ENCODE measurements at regions not wholly inside any gene's neighbourhood (a gene's known extent, or its start where the extent isn't known, plus 50 kb on each side); places are given as distances from the start of the nearest gene placed in this dataset.

- TF ChIP-seq HINFP (tag; conservative IDR thresholded peaks at IDR 0.05; ENCODE audit: low read depth), result no peak
- TF ChIP-seq ZNF384 (IDR thresholded peaks at IDR 0.05; ENCODE audit: low read depth, low read length), result peak; percentile 55; the same call in 1 of the 2 replicates
- no peak for TF ChIP-seq JUN (IDR thresholded peaks at IDR 0.05; ENCODE audit: borderline replicate concordance, low read depth, low read length)
- no peak for TF ChIP-seq JUN (CRISPR knock-in tag; IDR thresholded peaks at IDR 0.05; ENCODE audit: borderline replicate concordance)
- no peak for TF ChIP-seq PHB2 (IDR thresholded peaks at IDR 0.05; ENCODE audit: low read depth)
- TF ChIP-seq ZNF41 (CRISPR knock-in tag; conservative IDR thresholded peaks at IDR 0.05), result no peak
- no peak for TF ChIP-seq FOXA1 (IDR thresholded peaks at IDR 0.05; ENCODE audit: borderline replicate concordance)
- TF ChIP-seq XRCC3 (IDR thresholded peaks at IDR 0.05), result no peak
- TF ChIP-seq MGA (IDR thresholded peaks at IDR 0.05), result no peak
- no peak for TF ChIP-seq ZC3H11A (IDR thresholded peaks at IDR 0.05; ENCODE audit: low read depth, low read length)
- TF ChIP-seq MITF (IDR thresholded peaks at IDR 0.05), result no peak
- TF ChIP-seq MTA2 (IDR thresholded peaks at IDR 0.05; ENCODE audit: low read depth), result peak; percentile 86
- no peak for TF ChIP-seq GABPA (tag; conservative IDR thresholded peaks at IDR 0.05; ENCODE audit: low read depth)
- TF ChIP-seq BACH1 (tag; IDR thresholded peaks at IDR 0.05), result peak; percentile 1; the same call in 1 of the 2 replicates
- no peak for TF ChIP-seq ZNF274 (IDR thresholded peaks at IDR 0.05; ENCODE audit: borderline replicate concordance, low read depth, low read length)
Measured at GRCh38 chr4:128347175-128347868, 59.7 kb upstream of the PGRMC2 start (continued).
